ENCODE measurements at regions not wholly inside any gene's neighbourhood (a gene's known extent, or its start where the extent isn't known, plus 50 kb on each side); places are given as distances from the start of the nearest gene placed in this dataset.

DNA sequence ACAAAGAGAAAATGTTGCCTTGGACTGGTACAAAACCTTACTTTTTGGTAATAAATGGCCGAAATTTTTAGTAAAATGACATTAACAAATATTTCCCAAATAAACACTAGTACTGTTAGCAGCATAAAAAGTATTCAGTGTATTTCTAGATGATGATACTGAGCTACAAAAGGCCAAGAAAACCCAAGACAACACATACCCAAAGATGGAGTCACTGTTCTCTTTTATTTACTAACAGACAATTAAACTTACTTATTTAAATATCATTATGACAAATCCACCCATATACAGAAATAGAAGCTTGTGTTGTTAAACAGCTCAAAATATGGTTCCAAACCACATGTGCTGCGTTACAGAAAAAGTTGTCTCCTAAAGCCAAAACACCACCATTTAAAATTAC, 239.9 kb downstream of the ZEB2 start:
- no peak for DNase-seq

DNA sequence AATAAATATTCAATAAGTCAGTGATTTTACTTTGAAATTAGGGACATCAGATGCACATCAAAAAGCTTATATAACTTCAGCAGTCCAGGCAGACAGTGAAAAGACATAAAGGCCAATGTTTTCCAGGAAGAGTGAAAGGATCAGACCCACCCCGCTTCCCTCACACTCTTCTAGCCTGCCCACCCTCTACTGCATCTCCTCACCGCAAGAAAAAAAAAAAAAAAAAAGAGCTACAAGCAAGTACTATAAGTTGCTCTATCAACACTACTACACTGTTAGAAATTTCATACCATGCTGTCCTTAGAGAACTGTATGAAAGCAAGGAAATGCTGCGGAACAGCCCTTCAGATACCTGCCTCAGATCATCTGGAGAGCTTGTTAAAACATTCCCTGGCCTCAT, 240.8 kb downstream of the ZEB2 start:
- DNase-seq = no peak

DNA sequence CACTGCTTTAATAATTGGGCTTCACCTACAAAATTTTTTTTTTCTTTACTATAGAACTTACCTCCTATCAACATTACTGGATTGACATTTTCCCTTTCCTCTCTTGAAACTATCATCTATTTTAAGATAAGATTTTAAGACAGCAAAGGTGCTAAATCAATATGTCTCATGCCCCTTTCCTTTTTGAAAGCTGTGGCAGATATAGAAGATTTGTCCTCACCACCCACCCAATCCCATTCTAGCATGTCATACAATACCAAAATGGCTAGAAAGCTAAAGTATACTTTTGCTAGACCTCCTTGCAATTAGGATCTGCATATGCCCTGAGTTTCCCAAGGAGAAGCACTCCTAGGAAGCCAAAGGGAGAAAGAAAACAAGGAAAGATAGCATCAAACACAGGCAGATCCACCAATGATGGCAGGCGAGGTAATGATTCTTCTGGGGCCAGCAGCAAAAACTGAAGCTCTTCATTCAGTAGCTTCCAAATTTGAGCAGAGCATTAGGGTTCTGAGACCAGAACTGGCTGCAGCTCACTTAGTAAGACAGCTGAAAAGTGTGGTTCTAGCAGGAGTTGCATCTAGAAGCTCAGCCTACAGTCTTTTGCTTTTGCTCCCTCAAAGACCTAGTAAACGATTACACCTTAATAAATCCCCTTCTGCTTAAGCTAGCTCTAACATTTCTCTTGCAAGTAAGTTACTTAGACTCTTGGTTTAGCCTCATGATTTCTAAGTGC, 242.1 kb downstream of the ZEB2 start:
- no peak for DNase-seq

DNA sequence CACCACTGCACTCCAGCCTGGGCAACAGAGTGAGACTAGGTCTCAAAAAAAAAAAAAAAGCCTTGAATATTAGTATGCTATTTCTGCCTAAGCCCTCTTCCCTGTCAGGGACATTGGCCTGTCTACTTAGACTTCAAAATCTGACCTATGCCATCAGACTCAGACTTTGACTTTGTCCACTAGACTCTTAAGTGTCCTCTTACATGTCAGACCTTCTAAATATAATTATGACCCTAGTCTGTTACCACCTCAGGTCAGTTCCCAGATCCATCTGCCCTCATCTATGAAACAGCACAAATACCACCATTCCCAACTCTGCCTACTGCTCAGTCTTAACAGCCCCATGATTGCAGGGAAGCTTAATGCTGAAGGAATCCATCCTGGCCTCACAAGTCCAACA, 244.6 kb downstream of the ZEB2 start:
- DNase-seq = no peak

DNA sequence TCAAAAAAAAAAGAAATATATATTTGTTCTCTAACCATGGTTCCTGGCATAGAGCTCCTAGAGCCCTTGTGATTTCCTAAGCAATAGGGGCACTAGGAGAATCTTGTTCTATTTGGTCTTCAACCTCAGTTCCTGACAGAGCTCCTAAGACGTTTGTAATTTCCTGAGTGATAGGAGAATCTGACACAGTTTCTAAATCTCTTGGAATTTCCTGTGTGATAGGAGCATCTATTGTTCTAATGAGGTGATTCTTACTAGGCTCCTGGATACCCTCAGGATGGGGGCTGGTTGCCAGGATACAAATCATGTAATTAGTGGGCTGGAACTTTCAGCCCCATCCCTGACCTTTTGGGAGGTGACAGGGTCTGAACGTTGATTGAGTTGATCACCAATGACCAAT, 245.8 kb downstream of the ZEB2 start:
- no peak for DNase-seq

- no peak for DNase-seq
Measured at GRCh38 chr2:144270951-144271350, 249.0 kb downstream of the ZEB2 start.

- DNase-seq = no peak
Measured at GRCh38 chr2:144268036-144268678, 251.8 kb downstream of the ZEB2 start.

GRCh38 chr2:144267239-144267638, 252.7 kb downstream of the ZEB2 start:
- DNase-seq = no peak

GRCh38 chr2:144265654-144266053, 254.3 kb downstream of the ZEB2 start:
- no peak for DNase-seq

- no peak for DNase-seq
Measured at GRCh38 chr2:144261966-144262365, 258.0 kb downstream of the ZEB2 start.

DNA sequence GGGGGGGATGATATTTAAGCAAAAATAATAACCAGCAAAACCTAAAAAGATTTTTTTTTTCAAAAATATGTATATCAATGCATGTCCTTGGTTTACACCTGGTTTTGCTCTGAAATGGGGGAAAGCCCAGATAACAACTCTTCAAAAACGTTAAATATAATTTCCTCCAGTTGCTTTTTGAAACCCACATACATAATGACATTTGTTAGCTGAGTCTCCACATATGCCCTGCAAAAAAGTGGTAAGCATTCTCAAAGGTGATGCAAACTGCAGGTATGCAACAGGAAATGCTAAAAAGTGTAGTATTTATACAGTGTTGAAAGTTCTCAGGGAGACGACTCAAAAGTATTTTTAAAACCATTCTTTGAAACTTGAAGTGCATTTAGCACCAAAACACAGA, 258.6 kb downstream of the ZEB2 start:
- no peak for DNase-seq

- no peak for DNase-seq
Measured at GRCh38 chr2:144259332-144259731, 260.6 kb downstream of the ZEB2 start.

DNA sequence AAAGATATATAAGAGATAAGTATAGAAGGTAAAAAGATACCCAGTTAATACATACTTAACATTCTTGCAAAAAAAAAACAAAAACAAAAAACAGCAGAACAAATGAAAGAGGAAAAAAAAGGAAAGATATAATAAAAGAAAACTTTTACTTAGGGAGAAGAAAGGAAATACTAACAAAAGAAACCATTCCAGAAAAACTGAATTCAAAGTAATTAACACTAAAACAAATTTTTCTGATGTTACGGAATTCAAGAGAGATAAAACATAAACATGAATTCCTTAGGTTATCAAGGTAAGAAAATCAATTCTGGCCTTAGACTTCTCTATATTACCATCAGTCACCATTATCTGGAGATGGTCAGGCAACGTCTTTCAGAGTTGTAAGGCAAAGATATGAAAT, 261.8 kb downstream of the ZEB2 start:
- DNase-seq = no peak

DNA sequence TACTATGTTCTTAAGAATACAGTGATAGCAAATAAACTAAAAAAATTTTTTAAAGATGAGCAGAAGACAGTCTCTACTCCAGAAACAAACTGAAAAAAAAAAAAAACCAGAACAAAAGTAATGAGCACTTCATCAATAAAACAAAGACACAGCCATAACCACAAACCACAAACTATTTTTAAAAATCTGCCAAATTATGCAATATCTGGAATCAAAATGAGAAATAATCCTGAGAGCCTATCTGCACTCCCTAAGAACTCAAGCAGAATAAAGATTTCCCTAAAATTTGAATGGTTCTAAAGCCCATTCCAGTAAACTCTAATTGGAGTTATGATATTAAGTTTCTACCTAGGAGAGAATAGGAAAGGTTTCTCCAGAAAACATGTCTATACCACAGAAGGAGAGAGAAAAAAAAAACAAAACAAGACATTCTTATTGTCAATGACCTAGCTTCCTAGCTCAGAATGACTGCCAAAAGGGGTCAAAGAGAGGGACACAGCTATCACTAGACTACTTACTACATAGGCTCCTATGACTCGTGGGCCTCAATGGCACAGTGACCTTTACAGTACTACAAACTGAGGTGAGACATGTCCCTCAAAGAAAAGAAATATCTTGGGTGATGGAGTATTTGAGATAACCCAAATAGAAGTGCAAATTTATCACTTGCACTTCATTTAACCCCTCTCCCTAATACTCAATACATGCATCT, 262.8 kb downstream of the ZEB2 start:
- no peak for DNase-seq

- DNase-seq = no peak
Measured at GRCh38 chr2:144254342-144255235, 265.3 kb downstream of the ZEB2 start.

- no peak for DNase-seq
Measured at GRCh38 chr2:144253743-144254142, 266.2 kb downstream of the ZEB2 start.

DNA sequence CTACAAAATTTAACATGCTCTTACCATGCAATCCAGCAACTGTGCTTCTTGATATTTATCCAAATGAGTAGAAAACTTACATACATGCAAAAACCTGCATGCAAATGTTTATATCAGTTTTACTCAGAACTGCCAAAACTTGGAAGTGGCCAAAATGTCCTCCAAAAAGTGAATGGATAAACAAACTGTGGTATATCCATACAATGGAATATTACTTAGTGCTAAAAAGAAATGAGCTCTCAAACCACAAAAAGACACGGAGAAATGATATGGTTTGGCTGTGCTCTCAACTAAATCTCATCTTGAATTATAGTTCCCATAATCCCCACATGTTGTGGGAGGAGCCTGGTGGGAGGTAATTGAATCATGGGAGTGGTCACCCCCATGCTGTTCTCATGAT, 267.2 kb downstream of the ZEB2 start:
- DNase-seq = no peak

DNA sequence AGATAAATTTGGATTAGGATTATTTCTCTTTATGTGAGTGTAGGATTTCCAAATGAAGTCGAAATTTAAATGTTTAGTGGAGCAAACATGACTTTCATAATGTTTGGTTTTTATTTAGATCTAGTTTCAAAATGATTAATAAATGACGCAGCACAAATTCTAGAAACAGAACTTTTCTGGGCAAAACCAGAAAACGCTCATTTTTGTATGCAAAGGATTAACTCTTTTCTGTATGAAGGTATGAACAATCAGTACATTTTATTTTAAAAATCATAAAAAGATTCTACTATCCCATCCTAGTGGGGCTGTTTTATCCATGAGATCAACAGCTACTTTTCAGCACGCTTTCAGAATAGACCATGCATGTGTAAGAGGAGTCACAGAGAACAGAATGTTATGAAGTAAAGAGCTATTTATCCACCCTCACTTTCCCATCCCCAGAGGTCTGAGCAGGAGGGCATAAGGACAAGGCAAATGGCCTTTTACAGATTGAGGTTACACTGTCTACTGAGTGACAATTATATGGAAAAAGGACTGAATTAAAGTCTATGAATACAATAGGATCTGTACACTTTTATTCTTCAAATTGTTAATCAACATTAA, 270.8 kb downstream of the ZEB2 start:
- DNase-seq = no peak

DNA sequence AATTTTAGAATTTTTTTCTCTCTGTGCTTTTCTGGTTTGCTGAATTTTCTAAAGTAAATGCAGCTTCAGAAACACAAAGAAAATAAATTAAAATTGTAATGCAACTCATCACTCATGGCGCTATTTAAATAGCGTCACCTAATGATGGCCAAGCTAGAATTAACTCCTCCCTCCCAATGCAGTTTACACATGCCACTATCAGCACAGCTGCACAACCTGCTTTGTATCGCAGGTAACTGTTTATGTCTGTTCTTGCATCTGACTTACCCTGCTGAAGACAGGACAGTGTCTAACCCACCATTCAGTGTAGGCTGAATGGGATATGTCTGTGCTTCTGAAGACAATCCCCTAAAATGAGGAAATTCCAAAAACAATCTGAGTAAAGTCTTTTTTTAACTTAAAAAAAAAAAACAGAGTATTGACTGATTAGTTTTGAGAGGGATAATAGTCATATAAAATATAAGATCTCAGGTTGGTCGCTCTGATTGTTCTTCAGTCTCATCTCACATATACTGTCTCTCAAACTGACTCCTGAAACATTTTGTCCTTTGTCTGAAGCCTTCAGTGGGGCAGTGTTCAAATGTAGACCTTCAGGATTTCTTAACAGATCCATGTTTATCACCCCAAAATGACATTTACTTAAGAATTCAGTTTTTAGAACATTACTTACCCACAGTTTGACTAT, 271.4 kb downstream of the ZEB2 start:
- no peak for DNase-seq

DNA sequence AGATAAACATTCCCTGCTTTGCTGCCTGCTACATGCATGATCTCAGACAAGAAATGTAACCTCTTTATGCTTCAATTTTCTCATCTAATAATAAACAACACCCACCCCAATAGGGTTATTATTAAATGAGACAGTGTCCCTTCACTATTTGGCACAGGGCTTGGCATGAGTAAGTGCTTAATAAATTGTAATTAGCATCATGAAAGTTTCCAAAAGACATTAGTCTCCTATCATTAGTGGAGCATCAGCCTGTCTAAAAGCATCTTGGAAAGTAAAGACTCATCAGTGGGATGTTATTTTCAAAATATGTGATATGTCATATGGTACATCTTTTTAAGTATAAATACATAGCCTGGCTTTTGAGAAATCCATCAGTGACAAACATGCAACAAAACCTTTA, 275.0 kb downstream of the ZEB2 start:
- DNase-seq = no peak

GRCh38 chr2:144242311-144242710, 277.6 kb downstream of the ZEB2 start:
- no peak for DNase-seq

GRCh38 chr2:144241801-144242200, 278.1 kb downstream of the ZEB2 start:
- DNase-seq = no peak

All from activated CD4-positive, CD25-positive, alpha-beta regulatory T cell treated with anti-CD3 and anti-CD28 coated beads, Interleukin-2, amount 50 U/mL, for 72 hours (primary cell).